ENCODE measurements at regions not wholly inside any gene's neighbourhood (a gene's known extent, or its start where the extent isn't known, plus 50 kb on each side); places are given as distances from the start of the nearest gene placed in this dataset.
"Not testable (repeated sequence)": the region's sequence is repeated elsewhere in the genome, so short reads cannot be mapped to it uniquely, and the experiment has no call there.

GRCh38 chr13:89072979-89073378, 1401.8 kb downstream of the SLITRK5 start:
- Histone ChIP-seq H3K4me3 (ENCODE audit: low read length) (no peak overlapping the region), H3K9ac (ENCODE audit: low read length) (no peak overlapping the region), H3K27ac (ENCODE audit: low read length) (no peak overlapping the region), H3K9me3 (ENCODE audit: insufficient read depth, low read length) (no peaks in the 10 kb centered on the region), H4K20me1 (ENCODE audit: insufficient read depth, low read length) (no peaks in the 10 kb centered on the region), H3K4me1 (ENCODE audit: low read length) (no peaks in the 10 kb centered on the region), H3K4me2 (ENCODE audit: low read length) (no peak overlapping the region), H3K27me3 (ENCODE audit: low read depth, low read length) (no peaks in the 10 kb centered on the region), H3K79me2 (ENCODE audit: low read length) (no peaks in the 10 kb centered on the region), H3K36me3 (replicated peaks; ENCODE audit: low read depth, low read length) (no peaks in the 10 kb centered on the region), H2AFZ (ENCODE audit: low read depth, low read length) (no peak overlapping the region)
- no peak for TF ChIP-seq EZH2phosphoT487 (IDR thresholded peaks at IDR 0.05; ENCODE audit: low read depth)
- no peak for TF ChIP-seq CTCF (IDR thresholded peaks at IDR 0.05; ENCODE audit: low read depth, low read length)

- H3K9me3 ChIP-seq (ENCODE audit: insufficient read depth, low read length), result no peaks in the 10 kb centered on the region
- H3K27me3 ChIP-seq (ENCODE audit: low read depth, low read length), result no peaks in the 10 kb centered on the region
- H3K4me1 ChIP-seq (ENCODE audit: low read length), result no peaks in the 10 kb centered on the region
- H3K79me2 ChIP-seq (ENCODE audit: low read length), result no peaks in the 10 kb centered on the region
- no peak overlapping the region for H3K4me2 ChIP-seq (ENCODE audit: low read length)
- H3K9ac ChIP-seq (ENCODE audit: low read length), result no peak overlapping the region
- H3K36me3 ChIP-seq (replicated peaks; ENCODE audit: low read depth, low read length), result no peaks in the 10 kb centered on the region
- H3K27ac ChIP-seq (ENCODE audit: low read length), result no peak overlapping the region
- H2AFZ ChIP-seq (ENCODE audit: low read depth, low read length), result no peak overlapping the region
- TF ChIP-seq CTCF (IDR thresholded peaks at IDR 0.05; ENCODE audit: low read depth, low read length), result no peak
- no peak for TF ChIP-seq EZH2phosphoT487 (IDR thresholded peaks at IDR 0.05; ENCODE audit: low read depth)
- H4K20me1 ChIP-seq (ENCODE audit: insufficient read depth, low read length), result no peaks in the 10 kb centered on the region
- no peak overlapping the region for H3K4me3 ChIP-seq (ENCODE audit: low read length)
Observed at GRCh38 chr13:89076622-89077021, 1405.5 kb downstream of the SLITRK5 start.

GRCh38 chr13:89082623-89083022, 1411.5 kb downstream of the SLITRK5 start:
- no peak overlapping the region for H3K4me3 ChIP-seq (ENCODE audit: low read length)
- 0 out of 2 replicates have a peak, but pooled peaks cover 5% of the 10 kb centered on the region for H3K9me3 ChIP-seq (ENCODE audit: insufficient read depth, low read length)
- H3K36me3 ChIP-seq (replicated peaks; ENCODE audit: low read depth, low read length), result no peaks in the 10 kb centered on the region
- no peaks in the 10 kb centered on the region for H4K20me1 ChIP-seq (ENCODE audit: insufficient read depth, low read length)
- no peaks in the 10 kb centered on the region for H3K79me2 ChIP-seq (ENCODE audit: low read length)
- no peaks in the 10 kb centered on the region for H3K4me1 ChIP-seq (ENCODE audit: low read length)
- H3K27me3 ChIP-seq (ENCODE audit: low read depth, low read length), result no peaks in the 10 kb centered on the region
- no peak overlapping the region for H3K27ac ChIP-seq (ENCODE audit: low read length)
- H3K4me2 ChIP-seq (ENCODE audit: low read length), result no peak overlapping the region
- no peak overlapping the region for H3K9ac ChIP-seq (ENCODE audit: low read length)
- H2AFZ ChIP-seq (ENCODE audit: low read depth, low read length), result no peak overlapping the region
- no peak for TF ChIP-seq EZH2phosphoT487 (IDR thresholded peaks at IDR 0.05; ENCODE audit: low read depth)
- TF ChIP-seq CTCF (IDR thresholded peaks at IDR 0.05; ENCODE audit: low read depth, low read length), result no peak

GRCh38 chr13:89088107-89088506, 1416.9 kb downstream of the SLITRK5 start:
- H4K20me1 ChIP-seq (ENCODE audit: insufficient read depth, low read length); H3K9ac ChIP-seq (ENCODE audit: low read length); H3K79me2 ChIP-seq (ENCODE audit: low read length); H3K4me2 ChIP-seq (ENCODE audit: low read length); H2AFZ ChIP-seq (ENCODE audit: low read depth, low read length); H3K27ac ChIP-seq (ENCODE audit: low read length); H3K4me1 ChIP-seq (ENCODE audit: low read length); H3K9me3 ChIP-seq (ENCODE audit: insufficient read depth, low read length); H3K4me3 ChIP-seq (ENCODE audit: low read length); H3K27me3 ChIP-seq (ENCODE audit: low read depth, low read length); H3K36me3 ChIP-seq (replicated peaks; ENCODE audit: low read depth, low read length): not testable (repeated sequence)

GRCh38 chr13:89097994-89098393, 1426.8 kb downstream of the SLITRK5 start:
- H3K9ac ChIP-seq (ENCODE audit: low read length), result no peak overlapping the region
- H3K9me3 ChIP-seq (ENCODE audit: insufficient read depth, low read length), result no peaks in the 10 kb centered on the region
- no peak overlapping the region for H3K4me3 ChIP-seq (ENCODE audit: low read length)
- H3K27me3 ChIP-seq (ENCODE audit: low read depth, low read length), result no peaks in the 10 kb centered on the region
- no peaks in the 10 kb centered on the region for H3K4me1 ChIP-seq (ENCODE audit: low read length)
- H3K79me2 ChIP-seq (ENCODE audit: low read length), result no peaks in the 10 kb centered on the region
- TF ChIP-seq CTCF (IDR thresholded peaks at IDR 0.05; ENCODE audit: low read depth, low read length) (no peak), EZH2phosphoT487 (IDR thresholded peaks at IDR 0.05; ENCODE audit: low read depth) (no peak)
- no peak overlapping the region for H3K27ac ChIP-seq (ENCODE audit: low read length)
- no peaks in the 10 kb centered on the region for H3K36me3 ChIP-seq (replicated peaks; ENCODE audit: low read depth, low read length)
- no peak overlapping the region for H2AFZ ChIP-seq (ENCODE audit: low read depth, low read length)
- no peaks in the 10 kb centered on the region for H4K20me1 ChIP-seq (ENCODE audit: insufficient read depth, low read length)
- no peak overlapping the region for H3K4me2 ChIP-seq (ENCODE audit: low read length)

All from OCI-LY3 (cell line).